RWPE2 (cell line): ENCODE measurements at regions not wholly inside any gene's neighbourhood (a gene's known extent, or its start where the extent isn't known, plus 50 kb on each side); places are given as distances from the start of the nearest gene placed in this dataset.
A peak's percentile ranks its signal among the peaks of the same experiment; 100 is the strongest.

Experiments used
- ATAC-seq: fragments of 200-7000 bp; cut with Tn5 transposase; 3 replicates; pipeline ENCODE4 v1.9.1; 2021; ENCODE audit warnings: low read depth
- DNase-seq: peaks from one replicate; pipeline ENCODE4 v3.0.0-alpha.2; 2020; ENCODE audit warnings: low spot score
- H3K27ac ChIP-seq: fragments of 450-650 bp; 2 replicates; pipeline ENCODE4 v1.5.1; 2017; ENCODE audit warnings: mild to moderate bottlenecking; ENCODE audit not compliant: poor library complexity, severe bottlenecking
- H3K27me3 ChIP-seq: fragments of 250-450 bp; sonication (Bioruptor Pico); 2 replicates; pipeline ENCODE4 v1.5.1; 2021; ENCODE audit warnings: mild to moderate bottlenecking, moderate library complexity; ENCODE audit not compliant: insufficient read depth, poor library complexity, severe bottlenecking
- H3K36me3 ChIP-seq: fragments of 250-450 bp; sonication (Bioruptor Pico); 2 replicates; pipeline ENCODE4 v1.5.1; 2020; ENCODE audit warnings: low read depth, mild to moderate bottlenecking, moderate library complexity
- H3K4me1 ChIP-seq: fragments of 250-450 bp; sonication (Bioruptor Pico); 2 replicates; pipeline ENCODE4 v1.5.1; 2021; ENCODE audit warnings: mild to moderate bottlenecking, moderate library complexity; ENCODE audit not compliant: insufficient read depth, poor library complexity, severe bottlenecking
- H3K4me3 ChIP-seq: fragments of 250-450 bp; sonication (Bioruptor Pico); 2 replicates; pipeline ENCODE4 v1.5.1; 2021; ENCODE audit warnings: mild to moderate bottlenecking, moderate library complexity; ENCODE audit not compliant: severe bottlenecking
- H3K9me3 ChIP-seq: fragments of 250-450 bp; sonication (Bioruptor Pico); 2 replicates; pipeline ENCODE4 v1.5.1; 2021; ENCODE audit warnings: mild to moderate bottlenecking, moderate library complexity; ENCODE audit not compliant: severe bottlenecking
- CTCF ChIP-seq: fragments of 450-650 bp; IDR thresholded peaks from one replicate; pipeline ENCODE4 v1.5.1; 2017; ENCODE audit warnings: mild to moderate bottlenecking, moderate library complexity; ENCODE audit not compliant: poor library complexity, severe bottlenecking

- ATAC-seq: no peak
- Histone ChIP-seq H3K4me1 (peaks cover 3% of the 10 kb centered on the region), H3K4me3 (no peak overlapping the region), H3K36me3 (no peaks in the 10 kb centered on the region), H3K27ac (no peak overlapping the region), H3K27me3 (no peaks in the 10 kb centered on the region), H3K9me3 (no peaks in the 10 kb centered on the region)
- DNase-seq: no peak
- no peak for TF ChIP-seq CTCF
Observed at GRCh38 chr5:138661291-138661960, 86.2 kb upstream of the HSPA9 start.

- DNase-seq (peak; percentile 29), ATAC-seq (no peak)
- H3K4me3 ChIP-seq: no peak overlapping the region
- H3K27ac ChIP-seq: no peak overlapping the region
- TF ChIP-seq CTCF: no peak
- no peaks in the 10 kb centered on the region for H3K27me3 ChIP-seq
- H3K36me3 ChIP-seq: no peaks in the 10 kb centered on the region
- peaks cover 3% of the 10 kb centered on the region for H3K4me1 ChIP-seq
- H3K9me3 ChIP-seq: no peaks in the 10 kb centered on the region
Observed at GRCh38 chr5:138660051-138660572, 84.9 kb upstream of the HSPA9 start.

- DNase-seq (peak; percentile 19), ATAC-seq (no peak)
- H3K27me3 ChIP-seq: no peaks in the 10 kb centered on the region
- H3K27ac ChIP-seq: no peak overlapping the region
- no peaks in the 10 kb centered on the region for H3K9me3 ChIP-seq
- TF ChIP-seq CTCF: no peak
- no peak overlapping the region for H3K4me3 ChIP-seq
- H3K4me1 ChIP-seq: peaks cover under 1% of the 10 kb centered on the region
- H3K36me3 ChIP-seq: no peaks in the 10 kb centered on the region
Observed at GRCh38 chr5:138659561-138659960, 84.4 kb upstream of the HSPA9 start.

- Histone ChIP-seq H3K4me3 (no peak overlapping the region), H3K27me3 (no peaks in the 10 kb centered on the region), H3K9me3 (no peaks in the 10 kb centered on the region), H3K36me3 (no peaks in the 10 kb centered on the region), H3K4me1 (no peaks in the 10 kb centered on the region), H3K27ac (no peak overlapping the region)
- DNase-seq (peak; percentile 68), ATAC-seq (no peak)
- TF ChIP-seq CTCF: no peak
Observed at GRCh38 chr5:138659121-138659520, 83.9 kb upstream of the HSPA9 start.

GRCh38 chr5:138658676-138659075, 83.5 kb upstream of the HSPA9 start:
- Histone ChIP-seq H3K9me3 (no peaks in the 10 kb centered on the region), H3K4me1 (no peaks in the 10 kb centered on the region), H3K27ac (no peak overlapping the region), H3K4me3 (no peak overlapping the region), H3K27me3 (no peaks in the 10 kb centered on the region), H3K36me3 (no peaks in the 10 kb centered on the region)
- ATAC-seq (no peak), DNase-seq (no peak)
- no peak for TF ChIP-seq CTCF
